Hepatocyte (in vitro differentiated cells): ENCODE measurements at regions not wholly inside any gene's neighbourhood (a gene's known extent, or its start where the extent isn't known, plus 50 kb on each side); places are given as distances from the start of the nearest gene placed in this dataset.

Experiments used
- DNase-seq: peaks from one replicate; pipeline ENCODE4 v3.0.0-alpha.2; 2016; ENCODE audit warnings: low spot score
- H2AFZ ChIP-seq: fragments of 200-600 bp; sonication (generic); 2 replicates; pipeline ENCODE4 v1.6.0; 2016; ENCODE audit warnings: antibody characterized with exemption, mild to moderate bottlenecking
- H3K27ac ChIP-seq: fragments of 200-600 bp; sonication (generic); 2 replicates; pipeline ENCODE4 v1.5.1; 2016; ENCODE audit warnings: mild to moderate bottlenecking
- H3K27me3 ChIP-seq: fragments of 200-600 bp; sonication (generic); 2 replicates; pipeline ENCODE4 v1.6.1; 2016
- H3K36me3 ChIP-seq: fragments of 200-600 bp; sonication (generic); replicated peaks from 2 replicates; pipeline ENCODE4 v1.5.1; 2016; ENCODE audit warnings: low read depth; ENCODE audit not compliant: insufficient read depth
- H3K4me1 ChIP-seq: fragments of 200-600 bp; sonication (generic); 2 replicates; pipeline ENCODE4 v1.5.1; 2016; ENCODE audit warnings: mild to moderate bottlenecking, moderate library complexity; ENCODE audit not compliant: insufficient read depth
- H3K4me2 ChIP-seq: fragments of 200-600 bp; sonication (generic); 2 replicates; pipeline ENCODE4 v1.6.0; 2016
- H3K4me3 ChIP-seq: fragments of 200-600 bp; sonication (generic); 2 replicates; pipeline ENCODE4 v1.5.1; 2016; ENCODE audit warnings: mild to moderate bottlenecking
- H3K79me2 ChIP-seq: fragments of 200-600 bp; sonication (generic); 2 replicates; pipeline ENCODE4 v1.6.0; 2017; ENCODE audit warnings: mild to moderate bottlenecking
- H3K9me2 ChIP-seq: fragments of 200-600 bp; sonication (generic); replicated peaks from 2 replicates; pipeline ENCODE4 v1.6.0; 2017; ENCODE audit warnings: mild to moderate bottlenecking; ENCODE audit not compliant: insufficient read depth
- H3K9me3 ChIP-seq: fragments of 200-600 bp; sonication (generic); 2 replicates; pipeline ENCODE4 v1.5.1; 2016; ENCODE audit warnings: low read depth, mild to moderate bottlenecking
- H4K20me1 ChIP-seq: fragments of 200-600 bp; sonication (generic); 2 replicates; pipeline ENCODE4 v1.6.0; 2016; ENCODE audit warnings: mild to moderate bottlenecking; ENCODE audit not compliant: insufficient read depth, poor library complexity, severe bottlenecking
- EZH2 ChIP-seq: fragments of 200-600 bp; sonication (generic); IDR thresholded peaks from 2 replicates; pipeline ENCODE4 v1.6.1; 2016; ENCODE audit warnings: antibody characterized with exemption, mild to moderate bottlenecking, borderline replicate concordance
- EZH2phosphoT487 ChIP-seq: fragments of 200-600 bp; sonication (generic); IDR thresholded peaks from one replicate; pipeline ENCODE4 v1.6.1; 2018; ENCODE audit warnings: antibody characterized with exemption, mild to moderate bottlenecking, low read depth, moderate library complexity; ENCODE audit not compliant: unreplicated experiment, severe bottlenecking
- whole genome bisulfite sequencing: methylation state at CpG from one replicate; pipeline ENCODE4 v1.1.6; 2016; ENCODE audit warnings: low lambda C conversion rate; ENCODE audit errors: missing lambda C conversion rate; 5-methylcytosine and 5-hydroxymethylcytosine counted together
- TF ChIP-seq, protein P1 (sequence below): fragments of 200-600 bp; sonication (generic); IDR thresholded peaks from 2 replicates; pipeline ENCODE4 v1.5.1; 2016; ENCODE audit warnings: antibody characterized with exemption, mild to moderate bottlenecking; ENCODE audit not compliant: poor library complexity

DNA sequence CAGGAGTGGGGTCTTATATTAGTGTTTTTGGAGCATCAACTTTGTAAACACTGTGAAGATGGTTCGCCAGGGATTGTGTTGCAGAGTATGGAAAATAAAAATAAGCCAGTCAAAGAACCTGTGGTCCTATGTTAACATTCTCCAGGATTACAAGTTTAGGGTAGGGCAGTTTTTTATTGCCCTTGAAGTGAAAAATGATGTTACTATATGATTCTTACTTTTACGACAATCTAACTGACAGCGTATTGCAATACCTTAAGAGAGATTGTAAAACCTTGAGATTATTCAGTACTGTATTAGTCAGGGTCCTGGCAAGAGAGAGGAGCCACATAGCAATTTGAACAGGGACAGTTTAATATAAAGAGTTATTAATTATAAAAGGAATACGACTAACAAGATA, 144.7 kb upstream of the ZNF608 start:
- Histone ChIP-seq H3K4me2 (no peak overlapping the region), H3K79me2 (no peaks in the 10 kb centered on the region), H3K27ac (no peak overlapping the region), H3K4me3 (no peak overlapping the region), H3K9me3 (no peaks in the 10 kb centered on the region), H3K4me1 (peaks cover 26% of the 10 kb centered on the region), H3K27me3 (no peaks in the 10 kb centered on the region), H2AFZ (no peak overlapping the region), H4K20me1 (no peaks in the 10 kb centered on the region), H3K9me2 (no peaks in the 10 kb centered on the region), H3K36me3 (no peaks in the 10 kb centered on the region)
- TF ChIP-seq, protein P1, sequence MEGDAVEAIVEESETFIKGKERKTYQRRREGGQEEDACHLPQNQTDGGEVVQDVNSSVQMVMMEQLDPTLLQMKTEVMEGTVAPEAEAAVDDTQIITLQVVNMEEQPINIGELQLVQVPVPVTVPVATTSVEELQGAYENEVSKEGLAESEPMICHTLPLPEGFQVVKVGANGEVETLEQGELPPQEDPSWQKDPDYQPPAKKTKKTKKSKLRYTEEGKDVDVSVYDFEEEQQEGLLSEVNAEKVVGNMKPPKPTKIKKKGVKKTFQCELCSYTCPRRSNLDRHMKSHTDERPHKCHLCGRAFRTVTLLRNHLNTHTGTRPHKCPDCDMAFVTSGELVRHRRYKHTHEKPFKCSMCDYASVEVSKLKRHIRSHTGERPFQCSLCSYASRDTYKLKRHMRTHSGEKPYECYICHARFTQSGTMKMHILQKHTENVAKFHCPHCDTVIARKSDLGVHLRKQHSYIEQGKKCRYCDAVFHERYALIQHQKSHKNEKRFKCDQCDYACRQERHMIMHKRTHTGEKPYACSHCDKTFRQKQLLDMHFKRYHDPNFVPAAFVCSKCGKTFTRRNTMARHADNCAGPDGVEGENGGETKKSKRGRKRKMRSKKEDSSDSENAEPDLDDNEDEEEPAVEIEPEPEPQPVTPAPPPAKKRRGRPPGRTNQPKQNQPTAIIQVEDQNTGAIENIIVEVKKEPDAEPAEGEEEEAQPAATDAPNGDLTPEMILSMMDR, result no peak
- TF ChIP-seq EZH2, result no peak
- WGBS, result 81% methylated on average over 4 of the region's 4 CpGs
- no peak for DNase-seq

DNA sequence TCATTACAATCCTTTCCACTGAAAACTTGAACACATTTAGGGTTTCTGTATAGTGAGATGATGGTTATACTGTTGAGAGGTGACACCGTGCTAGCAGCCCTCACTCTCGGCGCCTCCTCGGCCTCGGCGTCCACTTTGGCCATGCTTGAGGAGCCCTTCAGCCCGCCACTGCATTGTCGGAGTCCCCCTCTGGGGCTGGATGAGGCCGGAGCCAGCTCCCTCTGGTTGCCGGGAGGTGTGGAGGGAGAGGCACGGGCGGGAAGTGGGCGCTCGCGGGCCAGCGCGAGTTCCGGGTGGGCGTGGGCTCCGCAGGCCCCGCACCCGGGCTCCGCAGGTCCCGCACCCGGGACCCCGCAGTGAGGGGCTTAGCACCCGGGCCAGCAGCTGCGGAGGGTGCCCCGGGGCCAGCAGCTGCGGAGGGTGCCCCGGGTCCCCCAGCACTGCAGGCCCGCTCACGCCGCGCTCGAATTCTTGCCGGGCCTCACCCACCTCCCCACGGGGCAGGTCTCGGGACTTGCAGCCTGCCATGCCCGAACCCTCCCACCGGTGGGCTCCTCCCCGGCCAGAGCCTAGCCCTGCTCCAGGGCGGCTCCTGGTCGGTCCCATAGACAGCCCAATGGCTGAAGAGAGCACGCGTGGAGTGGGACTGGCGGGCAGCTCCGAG, 145.9 kb upstream of the ZNF608 start:
- H3K27me3 ChIP-seq, result no peaks in the 10 kb centered on the region
- no peak overlapping the region for H2AFZ ChIP-seq
- no peaks in the 10 kb centered on the region for H3K9me2 ChIP-seq
- DNase-seq, result no peak
- no peaks in the 10 kb centered on the region for H4K20me1 ChIP-seq
- no peak overlapping the region for H3K27ac ChIP-seq
- H3K79me2 ChIP-seq, result no peaks in the 10 kb centered on the region
- H3K4me3 ChIP-seq, result no peak overlapping the region
- H3K4me2 ChIP-seq, result no peak overlapping the region
- H3K36me3 ChIP-seq, result no peaks in the 10 kb centered on the region
- H3K9me3 ChIP-seq, result no peaks in the 10 kb centered on the region
- no peak for TF ChIP-seq EZH2phosphoT487
- no peak for TF ChIP-seq EZH2
- TF ChIP-seq, protein P1, result no peak
- WGBS, result 99% methylated on average over 32 of the region's 48 CpGs
- peaks cover 23% of the 10 kb centered on the region for H3K4me1 ChIP-seq

DNA sequence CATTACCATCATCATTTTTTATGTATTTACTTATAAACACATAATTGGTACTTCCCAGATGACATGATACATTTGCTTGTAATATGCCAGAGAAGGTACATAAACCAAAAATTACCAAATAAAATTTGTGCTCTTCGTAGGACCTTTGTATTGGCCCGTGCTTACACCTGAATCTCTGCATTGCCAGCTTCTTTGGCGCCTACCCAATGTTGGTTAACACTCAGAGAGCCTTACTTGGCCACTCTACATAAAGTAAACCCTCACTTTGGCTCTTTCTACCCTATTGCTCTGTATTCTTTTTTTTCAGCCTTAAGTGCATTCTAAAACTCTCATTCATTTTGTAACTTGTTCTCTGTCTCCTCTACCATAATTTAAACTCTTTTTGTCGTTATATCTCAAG, 148.1 kb upstream of the ZNF608 start:
- Histone ChIP-seq H3K4me3 (no peak overlapping the region), H3K9me3 (no peaks in the 10 kb centered on the region), H3K4me1 (peaks cover 3% of the 10 kb centered on the region), H4K20me1 (no peaks in the 10 kb centered on the region), H2AFZ (no peak overlapping the region), H3K27ac (no peak overlapping the region), H3K9me2 (no peaks in the 10 kb centered on the region), H3K79me2 (no peaks in the 10 kb centered on the region), H3K36me3 (no peaks in the 10 kb centered on the region), H3K27me3 (no peaks in the 10 kb centered on the region), H3K4me2 (no peak overlapping the region)
- no peak for TF ChIP-seq EZH2phosphoT487
- no peak for TF ChIP-seq EZH2
- TF ChIP-seq, protein P1, result no peak
- 91% methylated on average over 4 of the region's 4 CpGs for WGBS
- no peak for DNase-seq

DNA sequence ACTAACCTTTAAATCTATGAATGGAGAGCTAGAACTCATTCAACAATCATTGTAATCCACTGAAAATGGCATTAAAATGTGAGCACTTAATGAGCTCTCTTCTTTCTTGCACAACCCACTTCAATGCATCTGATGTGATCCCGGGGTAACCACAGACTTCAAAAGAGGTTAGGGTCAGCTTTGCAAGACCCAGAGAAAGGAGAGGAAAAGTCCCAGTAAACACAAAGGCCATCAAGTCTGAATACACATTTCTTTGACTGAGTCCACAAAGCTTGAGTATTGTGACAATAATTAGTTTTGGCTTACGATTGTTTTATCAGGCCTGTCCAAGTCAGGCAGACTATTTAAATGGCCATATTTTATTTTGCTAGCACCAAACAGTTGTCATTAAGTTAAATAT, 148.8 kb upstream of the ZNF608 start:
- TF ChIP-seq EZH2 (no peak), EZH2phosphoT487 (no peak)
- TF ChIP-seq, protein P1, result no peak
- no peaks in the 10 kb centered on the region for H3K36me3 ChIP-seq
- no peaks in the 10 kb centered on the region for H3K4me1 ChIP-seq
- no peaks in the 10 kb centered on the region for H4K20me1 ChIP-seq
- H2AFZ ChIP-seq, result no peak overlapping the region
- 37% methylated on average over 2 of the region's 2 CpGs for WGBS
- H3K4me2 ChIP-seq, result no peak overlapping the region
- H3K27ac ChIP-seq, result no peak overlapping the region
- H3K4me3 ChIP-seq, result no peak overlapping the region
- no peaks in the 10 kb centered on the region for H3K79me2 ChIP-seq
- no peaks in the 10 kb centered on the region for H3K9me2 ChIP-seq
- H3K9me3 ChIP-seq, result no peaks in the 10 kb centered on the region
- no peak for DNase-seq
- H3K27me3 ChIP-seq, result no peaks in the 10 kb centered on the region
